Stomach (tissue), 8 donors: ENCODE measurements at regions not wholly inside any gene's neighbourhood (a gene's known extent, or its start where the extent isn't known, plus 50 kb on each side); places are given as distances from the start of the nearest gene placed in this dataset.

Experiments used
- DNase-seq, 2 donors: peaks; one replicate each; pipeline versions ENCODE4 v3.0.0 to v3.0.0-alpha.2; 2013 to 2019
- H3K27ac ChIP-seq, 5 donors: fragments of 200-600 bp in 4 of 5; sonication (generic) in 4 of 5; one replicate each; pipeline ENCODE4 v1.5.1; 2013 to 2019; ENCODE audit warnings: mild to moderate bottlenecking in 1 of 5, moderate library complexity in 1 of 5
- H3K27me3 ChIP-seq, 3 donors: fragments of 200-600 bp; sonication (generic); one replicate each; pipeline ENCODE4 v1.5.1; 2017 to 2019; ENCODE audit warnings: mixed run types in 1 of 3
- H3K36me3 ChIP-seq, 4 donors: fragments of 200-600 bp; sonication (generic); 1 replicate in 3 of 4; 2 replicates in 1 of 4; pipeline ENCODE4 v1.5.1; 2016 to 2019
- H3K4me1 ChIP-seq, 4 donors: fragments of 200-600 bp; sonication (generic); one replicate each; pipeline ENCODE4 v1.5.1; 2016 to 2019
- H3K4me3 ChIP-seq, 4 donors: fragments of 200-600 bp; sonication (generic) in 3 of 4; one replicate each; pipeline ENCODE4 v1.5.1; 2016 to 2019; ENCODE audit warnings: mild to moderate bottlenecking in 1 of 4
- H3K9me3 ChIP-seq, 4 donors: fragments of 200-600 bp; sonication (generic); one replicate each; pipeline ENCODE4 v1.5.1; 2016 to 2019
- CTCF ChIP-seq, 7 experiments: fragments of 450-650 bp in 4 of 7; fragments of 200-600 bp in 3 of 7; sonication (generic) in 3 of 7; IDR thresholded peaks; one replicate each; pipeline ENCODE4 v1.5.1; 2016 to 2019; ENCODE audit warnings: antibody characterized with exemption in 7 of 7, control low read depth in 2 of 7, mild to moderate bottlenecking in 1 of 7
- EP300 ChIP-seq: sonication (generic); formaldehyde crosslinking; IDR thresholded peaks from one replicate; pipeline ENCODE4 v1.6.1; 2017; ENCODE audit warnings: antibody characterized with exemption
- POLR2A ChIP-seq, 4 donors: fragments of 450-650 bp; IDR thresholded peaks; one replicate each; pipeline ENCODE4 v1.6.1; 2016; ENCODE audit warnings: antibody characterized with exemption in 4 of 4, control low read depth in 2 of 4, mild to moderate bottlenecking in 1 of 4, moderate library complexity in 1 of 4
- POLR2AphosphoS5 ChIP-seq, 3 donors: sonication (generic); formaldehyde crosslinking; IDR thresholded peaks; one replicate each; pipeline ENCODE4 v1.6.1; 2016; ENCODE audit warnings: antibody characterized with exemption in 3 of 3
- WGBS, 5 donors: extraction: QIAGEN DNeasy Blood & Tissue Kit in 3 of 5; methylation state at CpG; one replicate each; pipeline versions ENCODE4 v1.1.5 to v1.1.7; 2013 to 2018; 5-methylcytosine and 5-hydroxymethylcytosine counted together
- intact Hi-C: fragments of 100-400 bp; cut with DNase I; formaldehyde crosslinking; loops from one replicate; pipeline ENCODE4 v1.15.1; 2023; ENCODE audit warnings: low total_unique reads
- donor health status: healthy with polysubstance abuse.
- donor health status: Bipolar disorder and iron deficiency.
- donor health status: healthy.

- Histone ChIP-seq H3K4me3 (no peak overlapping the region), H3K4me1 (no peaks in the 10 kb centered on the region), H3K27me3 (no peaks in the 10 kb centered on the region), H3K36me3 (no peaks in the 10 kb centered on the region), H3K9me3 (no peaks in the 10 kb centered on the region), H3K27ac (no peak overlapping the region)
- TF ChIP-seq CTCF (IDR thresholded peaks at IDR 0.05), result no peak
- TF ChIP-seq POLR2A (IDR thresholded peaks at IDR 0.05), result no peak
- no peak for TF ChIP-seq EP300
- TF ChIP-seq POLR2AphosphoS5 (IDR thresholded peaks at IDR 0.05), result no peak
- intact Hi-C loops, result no loop called here
- WGBS, 5 donors, result 86 to 94% (median 90%) methylated on average over 2 of the region's 2 CpGs
- DNase-seq, result no peak
Observed at GRCh38 chr6:88216182-88216581, 50.0 kb upstream of the CNR1 start.
